ENCODE measurements at regions not wholly inside any gene's neighbourhood (a gene's known extent, or its start where the extent isn't known, plus 50 kb on each side); places are given as distances from the start of the nearest gene placed in this dataset.

- ChIA-PET CTCF (ENCODE audit: partially characterized antibody) (no interaction called here), POLR2A (ENCODE audit: partially characterized antibody) (no interaction called here)
- Histone ChIP-seq H3K23me2 (ENCODE audit: low read depth, low read length) (no peaks in the 10 kb centered on the region), H4K91ac (replicated peaks; ENCODE audit: insufficient read length, low read length) (no peak overlapping the region), H2AK5ac (ENCODE audit: low read depth, low read length) (no peak overlapping the region), H3K27me3 (replicated peaks in 1 of 4; ENCODE audit: control insufficient read depth in 3 of 4, extremely low read depth in 1 of 4, insufficient read depth in 3 of 4, low read length in 3 of 4) (no peaks in the 10 kb centered on the region), H3K9me3 (ENCODE audit: insufficient read depth in 2 of 2, low read depth in 1 of 2, low read length in 1 of 2) (no peaks in the 10 kb centered on the region), H3K4me1 (replicated peaks in 1 of 4; ENCODE audit: control insufficient read depth in 3 of 4, insufficient read depth in 4 of 4, low read length in 3 of 4) (no peaks in the 10 kb centered on the region), H2BK5ac (ENCODE audit: low read depth, low read length) (no peak overlapping the region), H3K79me2 (ENCODE audit: control insufficient read depth in 1 of 2, insufficient read depth in 2 of 2, low read length in 2 of 2) (no peaks in the 10 kb centered on the region), H2BK20ac (ENCODE audit: low read length) (no peak overlapping the region), H3K27ac (ENCODE audit: low read depth, low read length) (no peak overlapping the region), H3K9ac (replicated peaks in 1 of 4; ENCODE audit: extremely low read depth in 1 of 4, low read depth in 3 of 4, low read length in 3 of 4) (no peak overlapping the region), H4K20me1 (replicated peaks in 1 of 2; ENCODE audit: control insufficient read depth in 1 of 2, insufficient read depth in 2 of 2, low read length in 2 of 2) (no peaks in the 10 kb centered on the region), H3K4me3 (ENCODE audit: extremely low read depth in 1 of 4, insufficient read depth in 2 of 4, low read depth in 3 of 4, low read length in 4 of 4) (no peak overlapping the region), H2BK120ac (replicated peaks; ENCODE audit: low read depth, low read length) (no peak overlapping the region), H2AFZ (ENCODE audit: low read length) (no peak overlapping the region), H3K23ac (ENCODE audit: insufficient read length) (no peak overlapping the region), H4K5ac (ENCODE audit: insufficient read length, low read depth, low read length) (no peak overlapping the region), H4K8ac (ENCODE audit: extremely low read depth, insufficient read depth, low read length) (no peak overlapping the region), H3K14ac (ENCODE audit: insufficient read length) (no peak overlapping the region), H2BK15ac (ENCODE audit: low read length) (no peak overlapping the region), H3K4me2 (ENCODE audit: insufficient read depth in 1 of 2, low read depth in 2 of 2, low read length in 2 of 2) (no peak overlapping the region), H3K36me3 (ENCODE audit: control insufficient read depth in 2 of 4, insufficient read depth in 4 of 4, low read length in 3 of 4) (no peaks in the 10 kb centered on the region), H3K56ac (replicated peaks; ENCODE audit: insufficient read length, low read depth, low read length) (no peak overlapping the region), H3K4ac (replicated peaks; ENCODE audit: insufficient read length, low read depth, low read length) (no peak overlapping the region), H3K79me1 (ENCODE audit: low read depth, low read length) (no peaks in the 10 kb centered on the region), H2BK12ac (ENCODE audit: low read depth, low read length) (no peak overlapping the region), H3K18ac (ENCODE audit: extremely low read depth, low read length) (no peak overlapping the region)
- FAIRE-seq: no peak
- no peak for TF ChIP-seq SIN3A (conservative IDR thresholded peaks at IDR 0.05 in 1 of 2, IDR thresholded peaks at IDR 0.05 in 1 of 2; ENCODE audit: low read depth in 1 of 2, low read length in 2 of 2)
- no peak for TF ChIP-seq MAFK (IDR thresholded peaks at IDR 0.05; ENCODE audit: low read depth, low read length)
- no peak for TF ChIP-seq TBP (IDR thresholded peaks at IDR 0.05; ENCODE audit: low read depth, low read length)
- TF ChIP-seq CREB1 (IDR thresholded peaks at IDR 0.05): no peak
- no peak for TF ChIP-seq ASH2L (IDR thresholded peaks at IDR 0.05; ENCODE audit: low read length)
- DNase-seq (ENCODE audit: low read depth in 1 of 2, low spot score in 2 of 2): no peak
Observed at GRCh38 chr2:116674188-116674587, 1140.3 kb upstream of the DDX18 start.
